Upper lobe of left lung (tissue), 4 donors: ENCODE measurements at regions not wholly inside any gene's neighbourhood (a gene's known extent, or its start where the extent isn't known, plus 50 kb on each side); places are given as distances from the start of the nearest gene placed in this dataset.

Experiments used
- POLR2A ChIP-seq, 4 donors: fragments of 450-650 bp; IDR thresholded peaks; one replicate each; pipeline ENCODE4 v1.5.1; 2016 to 2017; ENCODE audit warnings: antibody characterized with exemption in 4 of 4, mild to moderate bottlenecking in 2 of 4
- TF ChIP-seq, protein P1 (sequence below), 6 experiments: fragments of 450-650 bp in 4 of 6; fragments of 200-600 bp in 2 of 6; sonication (generic) in 2 of 6; IDR thresholded peaks; one replicate each; pipeline ENCODE4 v1.5.1; 2016 to 2019; ENCODE audit warnings: antibody characterized with exemption in 6 of 6

- no peak for TF ChIP-seq POLR2A (IDR thresholded peaks at IDR 0.05)
- TF ChIP-seq, protein P1, sequence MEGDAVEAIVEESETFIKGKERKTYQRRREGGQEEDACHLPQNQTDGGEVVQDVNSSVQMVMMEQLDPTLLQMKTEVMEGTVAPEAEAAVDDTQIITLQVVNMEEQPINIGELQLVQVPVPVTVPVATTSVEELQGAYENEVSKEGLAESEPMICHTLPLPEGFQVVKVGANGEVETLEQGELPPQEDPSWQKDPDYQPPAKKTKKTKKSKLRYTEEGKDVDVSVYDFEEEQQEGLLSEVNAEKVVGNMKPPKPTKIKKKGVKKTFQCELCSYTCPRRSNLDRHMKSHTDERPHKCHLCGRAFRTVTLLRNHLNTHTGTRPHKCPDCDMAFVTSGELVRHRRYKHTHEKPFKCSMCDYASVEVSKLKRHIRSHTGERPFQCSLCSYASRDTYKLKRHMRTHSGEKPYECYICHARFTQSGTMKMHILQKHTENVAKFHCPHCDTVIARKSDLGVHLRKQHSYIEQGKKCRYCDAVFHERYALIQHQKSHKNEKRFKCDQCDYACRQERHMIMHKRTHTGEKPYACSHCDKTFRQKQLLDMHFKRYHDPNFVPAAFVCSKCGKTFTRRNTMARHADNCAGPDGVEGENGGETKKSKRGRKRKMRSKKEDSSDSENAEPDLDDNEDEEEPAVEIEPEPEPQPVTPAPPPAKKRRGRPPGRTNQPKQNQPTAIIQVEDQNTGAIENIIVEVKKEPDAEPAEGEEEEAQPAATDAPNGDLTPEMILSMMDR (IDR thresholded peaks at IDR 0.05): no peak
Measured at GRCh38 chr3:118577055-118577777, 457.4 kb downstream of the IGSF11 start.
